ENCODE measurements at regions not wholly inside any gene's neighbourhood (a gene's known extent, or its start where the extent isn't known, plus 50 kb on each side); places are given as distances from the start of the nearest gene placed in this dataset.

GRCh38 chr5:124303366-124303765 lies 443.1 kb downstream of the ZNF608 start:
- no peak for TF ChIP-seq CTCF (IDR thresholded peaks at IDR 0.05)
- no peak for TF ChIP-seq POLR2A (IDR thresholded peaks at IDR 0.05)
